ENCODE measurements at regions not wholly inside any gene's neighbourhood (a gene's known extent, or its start where the extent isn't known, plus 50 kb on each side); places are given as distances from the start of the nearest gene placed in this dataset.

- Mint-ChIP-seq H3K27ac (no peak overlapping the region), H3K36me3 (ENCODE audit: low read depth) (no peaks in the 10 kb centered on the region), H3K4me3 (no peak overlapping the region), H3K4me1 (ENCODE audit: low read depth) (no peaks in the 10 kb centered on the region), H3K27me3 (ENCODE audit: low read depth) (peaks cover 26% of the 10 kb centered on the region), H3K9me3 (ENCODE audit: insufficient read depth) (peaks cover 5% of the 10 kb centered on the region)
- no peak for DNase-seq
- CTCF ChIA-PET, result no interaction called here
- POLR2A ChIA-PET, result no interaction called here
- ATAC-seq, result no peak
Observed at GRCh38 chr1:38444770-38445442, 398.3 kb upstream of the POU3F1 start.

GRCh38 chr1:38444311-38444710, 397.7 kb upstream of the POU3F1 start:
- ChIA-PET POLR2A (no interaction called here), CTCF (no interaction called here)
- peaks cover 6% of the 10 kb centered on the region for H3K9me3 Mint-ChIP-seq (ENCODE audit: insufficient read depth)
- DNase-seq (no peak), ATAC-seq (no peak)
- H3K27me3 Mint-ChIP-seq (ENCODE audit: low read depth), result peaks cover 26% of the 10 kb centered on the region
- H3K27ac Mint-ChIP-seq, result no peak overlapping the region
- no peaks in the 10 kb centered on the region for H3K36me3 Mint-ChIP-seq (ENCODE audit: low read depth)
- H3K4me1 Mint-ChIP-seq (ENCODE audit: low read depth), result no peaks in the 10 kb centered on the region
- no peak overlapping the region for H3K4me3 Mint-ChIP-seq

- Mint-ChIP-seq H3K27me3 (ENCODE audit: low read depth) (peaks cover 28% of the 10 kb centered on the region), H3K27ac (no peak overlapping the region)
- CTCF ChIA-PET, result no interaction called here
Observed at GRCh38 chr1:38440402-38440801, 393.8 kb upstream of the POU3F1 start.

GRCh38 chr1:38436749-38437148, 390.2 kb upstream of the POU3F1 start:
- no peaks in the 10 kb centered on the region for H3K36me3 Mint-ChIP-seq (ENCODE audit: low read depth)
- H3K27me3 Mint-ChIP-seq (ENCODE audit: low read depth), result peaks cover 37% of the 10 kb centered on the region
- no peak overlapping the region for H3K27ac Mint-ChIP-seq
- DNase-seq (no peak), ATAC-seq (no peak)
- ChIA-PET CTCF (no interaction called here), POLR2A (no interaction called here)
- peaks cover 6% of the 10 kb centered on the region for H3K9me3 Mint-ChIP-seq (ENCODE audit: insufficient read depth)
- H3K4me3 Mint-ChIP-seq, result no peak overlapping the region
- H3K4me1 Mint-ChIP-seq (ENCODE audit: low read depth), result no peaks in the 10 kb centered on the region

More at GRCh38 chr1:38440402-38440801, 393.8 kb upstream of the POU3F1 start:
- DNase-seq, result no peak
- Mint-ChIP-seq H3K4me1 (ENCODE audit: low read depth) (no peaks in the 10 kb centered on the region), H3K36me3 (ENCODE audit: low read depth) (no peaks in the 10 kb centered on the region), H3K4me3 (no peak overlapping the region), H3K9me3 (ENCODE audit: insufficient read depth) (peaks cover 6% of the 10 kb centered on the region)
- POLR2A ChIA-PET, result no interaction called here
- ATAC-seq, result no peak

- no peak overlapping the region for H3K27ac Mint-ChIP-seq
- no peaks in the 10 kb centered on the region for H3K4me1 Mint-ChIP-seq (ENCODE audit: low read depth)
- no peaks in the 10 kb centered on the region for H3K36me3 Mint-ChIP-seq (ENCODE audit: low read depth)
- CTCF ChIA-PET, result no interaction called here
- H3K4me3 Mint-ChIP-seq, result no peak overlapping the region
- peaks cover 40% of the 10 kb centered on the region for H3K27me3 Mint-ChIP-seq (ENCODE audit: low read depth)
- peaks cover 6% of the 10 kb centered on the region for H3K9me3 Mint-ChIP-seq (ENCODE audit: insufficient read depth)
- ATAC-seq (no peak), DNase-seq (no peak)
- POLR2A ChIA-PET, result no interaction called here
Observed at GRCh38 chr1:38436006-38436405, 389.4 kb upstream of the POU3F1 start.

GRCh38 chr1:38433084-38433722, 386.6 kb upstream of the POU3F1 start:
- ChIA-PET POLR2A (no interaction called here), CTCF (interaction anchor here (0.5 kb wide), 1 partner anchor 901 kb away, joined by 3 read pairs; no protein-coding TSS in a partner anchor)
- Mint-ChIP-seq H3K36me3 (ENCODE audit: low read depth) (no peaks in the 10 kb centered on the region), H3K4me3 (no peak overlapping the region), H3K4me1 (ENCODE audit: low read depth) (no peaks in the 10 kb centered on the region), H3K9me3 (ENCODE audit: insufficient read depth) (no peaks in the 10 kb centered on the region), H3K27me3 (ENCODE audit: low read depth) (peaks cover 30% of the 10 kb centered on the region), H3K27ac (no peak overlapping the region)
- ATAC-seq (no peak), DNase-seq (no peak)

GRCh38 chr1:38431535-38432376, 385.2 kb upstream of the POU3F1 start:
- DNase-seq (no peak), ATAC-seq (no peak)
- H3K9me3 Mint-ChIP-seq (ENCODE audit: insufficient read depth), result no peaks in the 10 kb centered on the region
- no peaks in the 10 kb centered on the region for H3K4me1 Mint-ChIP-seq (ENCODE audit: low read depth)
- H3K4me3 Mint-ChIP-seq, result no peak overlapping the region
- peaks cover 26% of the 10 kb centered on the region for H3K27me3 Mint-ChIP-seq (ENCODE audit: low read depth)
- CTCF ChIA-PET, result no interaction called here
- no peaks in the 10 kb centered on the region for H3K36me3 Mint-ChIP-seq (ENCODE audit: low read depth)
- H3K27ac Mint-ChIP-seq, result no peak overlapping the region
- POLR2A ChIA-PET, result no interaction called here

DNA sequence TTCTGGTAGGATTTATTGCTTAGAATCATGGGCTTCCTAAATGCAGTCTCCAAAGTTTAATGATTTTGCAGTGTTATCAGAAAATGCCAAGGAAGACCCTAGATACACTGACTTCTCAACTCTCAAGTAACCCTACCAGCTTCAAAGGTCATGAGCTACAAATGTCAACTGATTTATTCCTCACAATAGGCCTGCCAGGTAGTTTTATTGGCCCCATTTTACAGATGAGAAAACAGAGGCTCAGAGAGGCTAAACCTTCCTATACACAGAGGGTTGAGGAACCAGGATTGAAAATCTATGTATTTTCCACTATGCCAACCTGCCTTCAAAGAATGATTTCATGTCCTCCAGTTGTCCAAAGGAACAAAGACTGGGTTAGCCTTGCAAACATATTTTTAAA, 384.4 kb upstream of the POU3F1 start:
- DNase-seq (no peak), ATAC-seq (no peak)
- Mint-ChIP-seq H3K27ac (no peak overlapping the region), H3K4me1 (ENCODE audit: low read depth) (no peaks in the 10 kb centered on the region), H3K36me3 (ENCODE audit: low read depth) (no peaks in the 10 kb centered on the region), H3K27me3 (ENCODE audit: low read depth) (peaks cover 33% of the 10 kb centered on the region), H3K4me3 (no peak overlapping the region), H3K9me3 (ENCODE audit: insufficient read depth) (no peaks in the 10 kb centered on the region)
- CTCF ChIA-PET, result no interaction called here
- POLR2A ChIA-PET, result no interaction called here

DNA sequence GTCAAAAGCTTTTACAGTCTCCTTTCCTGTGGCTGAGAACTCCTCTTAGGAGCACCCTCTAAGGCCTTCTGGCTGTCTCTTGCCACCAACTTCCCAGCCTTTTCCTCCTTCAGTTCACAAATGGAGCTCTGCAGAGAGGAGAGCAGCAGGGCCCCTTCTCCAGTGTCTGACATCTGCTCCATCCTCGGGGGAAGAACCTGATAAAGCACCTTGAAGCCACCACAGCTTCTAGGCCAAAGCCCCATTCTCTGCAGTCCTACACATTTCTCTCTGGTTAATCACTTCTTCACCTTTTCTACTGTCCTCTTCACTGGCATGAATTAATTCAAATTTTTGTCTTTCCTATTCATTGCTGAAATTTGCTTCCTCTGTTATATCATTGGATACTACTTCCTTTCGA, 378.1 kb upstream of the POU3F1 start:
- CTCF ChIA-PET, result no interaction called here
- Mint-ChIP-seq H3K4me1 (ENCODE audit: low read depth) (no peaks in the 10 kb centered on the region), H3K27ac (no peak overlapping the region), H3K4me3 (no peak overlapping the region), H3K9me3 (ENCODE audit: insufficient read depth) (no peaks in the 10 kb centered on the region), H3K27me3 (ENCODE audit: low read depth) (peaks cover 31% of the 10 kb centered on the region), H3K36me3 (ENCODE audit: low read depth) (no peaks in the 10 kb centered on the region)
- ATAC-seq (no peak), DNase-seq (no peak)
- POLR2A ChIA-PET, result no interaction called here

GRCh38 chr1:38420666-38421065, 374.1 kb upstream of the POU3F1 start:
- Mint-ChIP-seq H3K27ac (no peak overlapping the region), H3K36me3 (ENCODE audit: low read depth) (no peaks in the 10 kb centered on the region), H3K4me3 (no peak overlapping the region), H3K4me1 (ENCODE audit: low read depth) (no peaks in the 10 kb centered on the region), H3K27me3 (ENCODE audit: low read depth) (peaks cover 19% of the 10 kb centered on the region), H3K9me3 (ENCODE audit: insufficient read depth) (no peaks in the 10 kb centered on the region)
- CTCF ChIA-PET, result no interaction called here
- DNase-seq, result no peak
- no peak for ATAC-seq
- POLR2A ChIA-PET, result no interaction called here

DNA sequence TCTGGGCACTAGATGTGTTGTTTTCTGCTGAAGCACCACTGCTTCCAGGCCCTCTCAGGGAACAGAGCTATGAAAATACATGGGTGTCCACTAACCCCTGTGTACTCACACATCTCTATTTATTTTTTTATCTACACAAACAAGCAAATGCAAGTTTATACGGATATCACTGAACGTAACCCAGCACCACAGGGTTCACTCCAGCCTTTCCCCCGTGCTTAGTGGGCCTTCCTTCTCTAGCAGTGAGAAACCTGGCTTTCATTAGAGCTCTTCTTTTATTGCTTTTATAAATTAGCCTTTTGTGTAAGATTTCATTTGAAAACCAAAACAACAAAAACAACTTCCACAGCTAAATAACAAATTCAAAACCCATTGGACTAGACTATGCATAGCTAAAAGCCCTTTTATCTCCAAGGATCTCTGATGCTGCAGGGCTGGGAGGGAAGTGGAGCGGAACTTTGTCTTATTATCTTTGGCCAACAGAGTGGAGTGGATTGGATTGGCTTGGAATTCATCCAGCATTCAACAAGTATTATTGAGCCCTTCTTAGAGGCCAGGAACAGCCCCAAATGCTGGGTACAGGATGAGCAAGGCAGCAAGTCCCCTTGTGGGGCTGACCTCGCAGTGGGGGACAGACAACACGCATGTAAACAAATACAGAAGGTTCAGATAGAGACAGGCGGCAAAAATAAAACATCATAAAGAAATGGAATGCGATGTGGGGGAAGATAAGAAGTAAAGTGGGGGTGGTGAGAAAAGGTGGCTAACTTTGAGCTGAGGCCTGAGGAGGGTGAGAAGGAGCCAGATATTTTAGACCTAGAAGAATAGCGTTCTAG, 371.8 kb upstream of the POU3F1 start:
- no peaks in the 10 kb centered on the region for H3K4me1 Mint-ChIP-seq (ENCODE audit: low read depth)
- H3K36me3 Mint-ChIP-seq (ENCODE audit: low read depth), result no peaks in the 10 kb centered on the region
- H3K27me3 Mint-ChIP-seq (ENCODE audit: low read depth), result peaks cover 20% of the 10 kb centered on the region
- POLR2A ChIA-PET, result no interaction called here
- H3K27ac Mint-ChIP-seq, result no peak overlapping the region
- no peaks in the 10 kb centered on the region for H3K9me3 Mint-ChIP-seq (ENCODE audit: insufficient read depth)
- ATAC-seq, result no peak
- H3K4me3 Mint-ChIP-seq, result no peak overlapping the region
- no peak for DNase-seq
- CTCF ChIA-PET, result no interaction called here

GRCh38 chr1:38403667-38404066, 357.1 kb upstream of the POU3F1 start:
- no peak overlapping the region for H3K4me3 Mint-ChIP-seq
- DNase-seq (no peak), ATAC-seq (no peak)
- H3K9me3 Mint-ChIP-seq (ENCODE audit: insufficient read depth), result no peaks in the 10 kb centered on the region
- ChIA-PET CTCF (no interaction called here), POLR2A (no interaction called here)
- H3K36me3 Mint-ChIP-seq (ENCODE audit: low read depth), result no peaks in the 10 kb centered on the region
- no peak overlapping the region for H3K27ac Mint-ChIP-seq
- H3K4me1 Mint-ChIP-seq (ENCODE audit: low read depth), result no peaks in the 10 kb centered on the region
- H3K27me3 Mint-ChIP-seq (ENCODE audit: low read depth), result peaks cover 30% of the 10 kb centered on the region
